H1 (cell line): ENCODE measurements at regions not wholly inside any gene's neighbourhood (a gene's known extent, or its start where the extent isn't known, plus 50 kb on each side); places are given as distances from the start of the nearest gene placed in this dataset.

ENCODE experiments used
- KDM4A ChIP-seq: IDR thresholded peaks from one replicate; pipeline ENCODE4 v1.7.1; 2012; ENCODE audit warnings: low read depth, mild to moderate bottlenecking, moderate library complexity, low read length, inconsistent platforms; ENCODE audit not compliant: severe bottlenecking

GRCh38 chr10:2362331-2362730 is 625.0 kb upstream of the ADARB2 start (continued):
- TF ChIP-seq KDM4A: no peak
- TF ChIP-seq, all 59 proteins: peak for 0
